NB4 (cell line): ENCODE measurements at regions not wholly inside any gene's neighbourhood (a gene's known extent, or its start where the extent isn't known, plus 50 kb on each side); places are given as distances from the start of the nearest gene placed in this dataset.

Source experiments
- POLR2A ChIP-seq: IDR thresholded peaks from 2 replicates; pipeline ENCODE4 v1.6.1; 2011; ENCODE audit warnings: mild to moderate bottlenecking; ENCODE audit not compliant: insufficient read length; ENCODE audit errors: extremely low read depth
- TF ChIP-seq, protein P1 (sequence below): IDR thresholded peaks from 2 replicates; pipeline ENCODE4 v1.6.1; 2011; ENCODE audit warnings: low read depth, low read length
- TF ChIP-seq, protein P2 (sequence below): IDR thresholded peaks from one replicate; pipeline ENCODE4 v1.5.1; 2012; ENCODE audit warnings: low read depth, low read length

DNA sequence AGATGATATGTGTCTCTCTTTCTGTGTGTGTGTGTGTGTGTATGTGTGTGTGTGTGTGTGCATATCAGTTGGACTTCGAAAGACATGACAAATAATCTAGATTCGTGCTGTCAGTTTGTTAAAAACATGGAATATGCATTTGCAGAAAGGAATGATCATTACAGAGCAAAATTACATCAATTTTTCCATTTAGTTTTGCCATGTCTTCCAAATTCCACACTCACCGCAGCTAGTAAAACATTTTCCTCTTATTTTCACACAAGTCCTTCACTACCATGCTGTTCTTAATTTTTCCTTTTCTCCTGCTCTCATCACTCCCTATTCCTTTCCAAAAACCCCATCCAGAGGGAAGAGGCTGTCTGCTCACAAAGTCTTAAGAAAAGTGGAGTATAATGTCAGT is 1191.4 kb upstream of the SLC39A10 start:
- TF ChIP-seq, protein P1, sequence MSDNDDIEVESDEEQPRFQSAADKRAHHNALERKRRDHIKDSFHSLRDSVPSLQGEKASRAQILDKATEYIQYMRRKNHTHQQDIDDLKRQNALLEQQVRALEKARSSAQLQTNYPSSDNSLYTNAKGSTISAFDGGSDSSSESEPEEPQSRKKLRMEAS = no peak
- TF ChIP-seq, protein P2, sequence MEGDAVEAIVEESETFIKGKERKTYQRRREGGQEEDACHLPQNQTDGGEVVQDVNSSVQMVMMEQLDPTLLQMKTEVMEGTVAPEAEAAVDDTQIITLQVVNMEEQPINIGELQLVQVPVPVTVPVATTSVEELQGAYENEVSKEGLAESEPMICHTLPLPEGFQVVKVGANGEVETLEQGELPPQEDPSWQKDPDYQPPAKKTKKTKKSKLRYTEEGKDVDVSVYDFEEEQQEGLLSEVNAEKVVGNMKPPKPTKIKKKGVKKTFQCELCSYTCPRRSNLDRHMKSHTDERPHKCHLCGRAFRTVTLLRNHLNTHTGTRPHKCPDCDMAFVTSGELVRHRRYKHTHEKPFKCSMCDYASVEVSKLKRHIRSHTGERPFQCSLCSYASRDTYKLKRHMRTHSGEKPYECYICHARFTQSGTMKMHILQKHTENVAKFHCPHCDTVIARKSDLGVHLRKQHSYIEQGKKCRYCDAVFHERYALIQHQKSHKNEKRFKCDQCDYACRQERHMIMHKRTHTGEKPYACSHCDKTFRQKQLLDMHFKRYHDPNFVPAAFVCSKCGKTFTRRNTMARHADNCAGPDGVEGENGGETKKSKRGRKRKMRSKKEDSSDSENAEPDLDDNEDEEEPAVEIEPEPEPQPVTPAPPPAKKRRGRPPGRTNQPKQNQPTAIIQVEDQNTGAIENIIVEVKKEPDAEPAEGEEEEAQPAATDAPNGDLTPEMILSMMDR = no peak
- TF ChIP-seq POLR2A = no peak
